ENCODE measurements at regions not wholly inside any gene's neighbourhood (a gene's known extent, or its start where the extent isn't known, plus 50 kb on each side); places are given as distances from the start of the nearest gene placed in this dataset.
"Not testable (repeated sequence)": the region's sequence is repeated elsewhere in the genome, so short reads cannot be mapped to it uniquely, and the experiment has no call there.

DNA sequence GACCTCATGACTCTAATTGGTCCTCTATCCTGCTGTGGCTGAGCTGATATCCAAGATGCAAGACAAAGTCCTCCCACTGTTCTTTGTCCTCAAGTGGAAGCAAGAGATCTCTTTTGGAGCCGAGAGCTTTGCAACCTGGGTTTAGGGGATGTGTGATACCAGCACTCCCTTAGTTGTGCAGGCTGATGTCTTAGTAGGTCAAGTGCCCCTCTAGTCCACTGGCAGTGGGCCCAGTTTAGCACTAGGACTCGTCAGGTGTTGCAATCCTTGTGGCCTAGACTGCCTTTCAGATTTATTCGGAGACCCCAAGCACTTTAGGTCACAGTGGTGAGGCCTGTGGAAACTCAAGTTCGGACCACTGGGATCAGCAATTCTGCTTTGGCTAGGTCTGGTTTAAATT, 64.0 kb downstream of the GPRASP3 start:
- DNase-seq (ENCODE audit: low read depth in 4 of 4, low spot score in 3 of 4), result no peak

DNA sequence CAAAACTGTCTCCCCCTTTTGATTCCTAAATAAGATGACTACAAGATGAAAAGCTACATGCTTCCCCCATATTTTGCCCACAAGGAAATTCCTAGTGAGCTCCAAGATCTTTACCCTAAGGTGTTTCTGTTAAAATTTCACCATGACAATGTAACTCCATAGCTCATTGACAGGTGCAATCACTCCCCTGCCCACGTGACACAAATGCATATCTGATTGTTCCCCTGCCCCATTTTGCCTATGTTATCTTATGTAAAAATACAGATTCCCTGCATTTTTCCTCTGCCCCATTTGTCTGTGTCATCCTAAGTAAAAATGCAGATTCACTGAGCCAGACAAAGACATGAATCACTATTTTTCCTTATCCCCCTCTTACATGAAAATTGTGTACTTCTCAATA, 66.7 kb downstream of the GPRASP3 start:
- no peak for DNase-seq (ENCODE audit: low read depth in 4 of 4, low spot score in 3 of 4)

DNA sequence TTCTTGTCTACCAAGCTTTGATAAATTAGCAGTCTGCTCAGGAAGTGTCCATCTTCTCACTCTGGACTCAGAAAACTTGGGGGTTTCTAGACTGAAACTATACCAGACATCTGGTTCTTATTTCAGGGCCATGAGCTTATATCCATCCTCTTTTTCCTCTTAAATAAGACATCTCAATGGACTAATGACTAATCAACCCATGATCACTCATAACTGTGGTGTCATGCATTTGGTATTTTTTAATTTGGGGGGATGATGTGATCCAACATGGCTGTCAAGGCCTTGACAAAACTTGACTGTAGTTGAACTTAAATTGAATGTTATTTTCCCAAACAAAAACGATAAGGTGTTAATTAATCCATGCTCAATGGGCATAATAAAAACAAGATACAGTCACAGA, 87.8 kb downstream of the GPRASP3 start:
- DNase-seq (ENCODE audit: low read depth in 4 of 4, low spot score in 3 of 4), result no peak

DNA sequence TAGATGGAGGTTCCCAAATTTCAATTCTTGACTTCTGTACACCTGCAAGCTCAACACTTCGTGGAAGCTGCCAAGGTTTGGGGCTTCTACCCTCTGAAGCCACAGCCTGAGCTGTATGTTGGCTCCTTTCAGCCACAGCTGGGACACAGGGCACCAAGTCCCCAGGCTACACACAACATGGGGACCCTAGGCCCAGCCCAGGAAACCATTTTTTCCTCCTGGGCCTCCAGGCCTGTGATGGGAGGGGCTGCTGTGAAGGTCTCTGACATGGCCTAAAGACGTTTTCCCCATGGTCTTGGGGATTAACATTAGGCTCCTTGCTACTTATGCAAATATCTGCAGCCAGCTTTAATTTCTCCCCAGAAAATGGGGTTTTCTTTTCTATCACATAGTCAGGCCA, 97.7 kb downstream of the GPRASP3 start:
- not testable (repeated sequence) for DNase-seq (ENCODE audit: low read depth in 4 of 4, low spot score in 3 of 4)

DNA sequence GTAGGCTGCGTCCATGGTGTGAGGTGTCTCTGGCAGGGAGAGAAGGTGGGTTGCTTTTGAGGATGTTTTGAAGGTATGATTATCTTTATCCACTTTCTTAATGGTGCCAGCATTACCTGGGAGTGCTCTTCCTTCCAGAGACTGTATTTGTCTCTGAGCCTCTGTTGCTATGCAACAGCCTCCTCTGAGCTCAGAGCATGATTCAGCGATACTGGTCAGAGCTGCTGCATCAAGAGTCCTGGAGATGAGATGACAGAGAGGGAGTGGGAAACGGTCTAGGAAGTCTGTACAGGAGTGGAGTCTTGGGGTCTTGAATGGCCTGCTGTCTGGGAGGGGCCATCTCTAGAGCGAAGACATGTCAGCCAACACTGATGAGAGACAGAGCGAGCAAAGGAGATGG, 104.4 kb upstream of the RAB40AL start:
- DNase-seq (ENCODE audit: low read depth in 4 of 4, low spot score in 3 of 4), result no peak

DNA sequence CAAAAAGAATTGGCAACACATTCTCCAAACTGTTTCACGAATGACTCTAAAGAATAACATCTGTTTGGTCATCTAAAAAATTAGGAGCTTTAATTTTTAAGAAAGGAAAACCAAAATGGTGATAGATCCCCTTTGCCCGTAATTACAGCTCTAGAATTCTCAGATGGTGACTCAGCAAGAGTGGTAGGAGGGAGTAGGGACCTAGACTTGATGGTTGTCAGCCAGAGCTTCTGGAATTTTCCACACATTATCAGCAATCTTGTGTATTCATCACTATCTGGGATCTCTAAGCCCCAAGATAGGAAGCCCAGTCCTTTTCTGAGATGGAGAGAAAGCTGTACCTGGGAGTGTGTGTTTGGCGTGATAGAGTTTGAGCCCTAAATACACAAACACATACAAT, 103.9 kb upstream of the RAB40AL start:
- DNase-seq (ENCODE audit: low read depth in 4 of 4, low spot score in 3 of 4), result no peak

DNA sequence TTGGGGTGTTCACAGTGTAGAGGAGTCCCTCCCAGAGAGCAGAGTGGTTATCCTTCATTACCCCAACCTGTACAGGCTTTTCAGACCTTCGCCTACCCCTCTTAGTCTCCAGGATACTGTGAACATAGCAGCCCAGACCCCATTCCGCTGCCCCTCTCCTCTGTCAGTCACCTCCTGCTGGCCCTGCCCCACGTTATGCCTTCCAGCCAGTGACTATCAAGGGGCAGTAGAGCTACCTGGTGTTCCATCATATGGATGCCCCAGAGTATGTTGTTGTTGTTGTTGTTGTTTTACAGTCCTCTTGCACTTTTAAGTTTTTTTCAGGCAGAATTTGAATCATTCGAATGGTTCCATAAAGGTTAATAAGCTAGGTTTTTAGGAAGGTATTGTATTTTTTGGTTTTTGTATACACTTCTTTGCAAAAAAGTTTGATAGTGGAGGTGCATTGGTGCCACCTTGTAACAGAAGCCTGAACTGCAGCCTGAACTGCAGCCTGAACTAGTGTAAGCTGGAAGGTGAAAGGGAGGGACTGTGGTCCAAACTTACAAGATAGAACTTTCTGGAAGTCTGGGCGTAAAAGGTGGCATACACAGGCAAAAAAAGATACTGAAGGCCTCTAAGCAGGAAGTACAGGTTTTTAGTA, 101.4 kb upstream of the RAB40AL start:
- DNase-seq (ENCODE audit: low read depth in 4 of 4, low spot score in 3 of 4), result no peak

DNA sequence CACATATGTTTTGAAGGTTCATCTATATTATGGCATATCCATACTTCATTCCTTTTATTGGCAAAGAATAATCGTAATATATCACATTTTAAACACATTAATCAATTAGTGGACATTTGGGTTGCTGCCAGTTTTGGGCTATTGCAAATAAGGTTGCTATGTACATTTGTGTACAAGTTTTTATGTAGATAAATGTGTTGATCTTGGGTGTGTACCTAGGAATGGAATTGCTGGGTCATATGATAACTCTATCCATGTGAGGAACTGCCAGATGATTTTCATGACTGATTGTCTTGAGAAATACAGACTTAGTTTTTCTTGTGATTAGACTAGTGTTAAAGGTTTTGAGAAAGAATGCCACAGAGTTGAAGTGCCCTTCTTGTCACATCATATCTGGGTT, 99.2 kb upstream of the RAB40AL start:
- no peak for DNase-seq (ENCODE audit: low read depth in 4 of 4, low spot score in 3 of 4)

DNA sequence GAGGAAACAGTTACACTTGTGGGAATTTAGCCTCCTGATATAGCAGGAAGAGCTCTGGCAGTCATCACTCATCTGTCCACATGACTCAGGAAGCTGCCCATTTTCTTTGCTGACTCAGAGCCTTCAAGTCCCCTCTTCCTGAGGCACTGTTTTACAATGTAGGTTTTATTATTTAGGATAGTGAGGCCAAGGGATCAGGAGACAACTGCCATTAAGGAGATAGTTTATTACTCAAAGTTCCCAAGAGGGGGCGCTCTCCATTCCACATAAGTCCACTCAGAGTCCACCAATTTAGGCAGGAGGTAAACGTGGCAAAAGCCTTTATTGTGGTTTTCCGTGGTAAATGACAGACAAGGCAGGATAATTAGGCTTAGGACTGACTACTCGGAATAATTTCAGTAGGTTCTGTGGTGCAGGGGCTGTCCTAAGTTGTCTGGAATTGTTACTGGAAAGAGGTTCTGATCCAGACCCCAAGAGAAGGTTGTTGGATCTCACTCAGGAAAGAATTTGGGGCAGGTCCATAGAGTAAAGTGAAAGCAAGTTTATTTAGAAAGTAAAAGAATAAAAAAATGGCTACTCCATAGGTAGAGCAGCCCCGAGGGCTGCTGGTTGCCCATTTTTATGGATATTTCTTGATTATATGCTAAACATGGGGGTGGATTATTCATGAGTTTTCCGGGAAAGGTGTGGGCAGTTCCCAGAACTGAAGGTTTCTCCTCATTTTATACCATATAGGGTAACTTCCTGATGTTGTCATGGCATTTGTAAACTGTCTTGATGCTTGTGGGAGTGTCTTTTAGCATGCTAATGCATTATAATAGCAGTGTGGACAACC, 96.0 kb upstream of the RAB40AL start:
- DNase-seq (ENCODE audit: low read depth in 4 of 4, low spot score in 3 of 4), result no peak

DNA sequence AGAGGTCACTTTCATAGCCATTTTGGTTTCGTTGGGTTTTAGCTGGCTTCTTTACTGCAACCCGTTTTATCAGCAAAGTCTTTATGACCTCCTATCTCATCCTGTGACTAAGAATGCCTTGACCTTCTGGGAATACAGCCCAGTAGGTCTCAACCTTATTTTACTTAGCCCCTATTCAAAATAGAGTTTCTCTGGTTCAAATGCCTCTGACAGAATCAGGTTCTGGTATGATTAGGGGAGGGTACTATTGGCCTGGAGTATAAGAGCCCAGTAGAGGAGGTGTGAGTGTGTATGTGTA, 95.4 kb upstream of the RAB40AL start:
- DNase-seq (ENCODE audit: low read depth in 4 of 4, low spot score in 3 of 4), result no peak

DNA sequence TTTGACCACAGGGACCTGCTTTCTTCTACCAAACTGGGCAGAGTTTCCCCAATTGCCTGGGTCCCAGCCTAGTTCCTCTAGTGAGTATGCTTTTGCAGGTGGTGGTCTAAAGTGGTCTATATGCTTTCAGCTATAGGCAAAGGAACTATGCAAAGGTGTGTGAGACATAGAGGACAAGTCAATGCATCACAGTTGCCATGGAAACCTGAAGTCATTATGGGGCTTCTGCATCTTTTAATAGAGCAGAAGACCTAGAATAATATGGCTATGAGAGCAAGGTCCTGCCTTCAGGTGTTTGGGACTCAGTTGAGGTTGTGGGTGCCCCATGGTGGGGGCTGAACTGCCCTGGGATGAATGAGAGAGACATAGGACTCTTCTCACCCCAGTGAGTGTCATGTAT, 92.1 kb upstream of the RAB40AL start:
- DNase-seq (ENCODE audit: low read depth in 4 of 4, low spot score in 3 of 4), result no peak

DNA sequence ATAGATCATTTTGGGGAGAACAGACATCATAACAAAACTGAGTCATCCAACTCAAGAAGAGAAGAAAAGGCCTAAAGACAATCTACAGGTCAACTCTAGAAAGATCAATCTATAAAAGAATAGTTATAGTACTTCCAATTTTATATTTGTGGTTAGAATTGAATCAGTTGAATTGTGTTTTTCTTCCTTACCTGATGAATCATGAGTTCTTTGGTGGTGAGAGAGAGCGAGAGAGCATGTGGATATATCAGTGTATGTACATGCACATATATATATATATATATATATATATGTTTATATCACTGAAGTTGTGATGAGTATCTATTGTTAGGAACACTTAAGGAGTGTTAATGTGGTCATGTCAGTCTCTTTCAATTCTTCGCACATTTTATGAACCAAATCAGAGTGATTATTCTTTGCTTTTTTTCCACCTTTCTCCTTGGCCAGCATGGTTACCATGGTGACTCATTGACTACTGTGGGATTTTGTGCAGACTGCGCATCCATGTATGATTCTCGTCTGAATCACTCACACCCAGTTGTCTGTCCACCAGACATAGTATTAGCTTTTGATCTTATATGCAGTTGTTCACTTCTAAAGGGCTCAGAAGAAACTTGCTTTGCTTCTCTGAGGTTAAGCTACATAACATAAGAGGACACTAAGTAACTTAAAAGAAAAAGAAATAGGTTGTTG, 90.4 kb upstream of the RAB40AL start:
- no peak for DNase-seq (ENCODE audit: low read depth in 4 of 4, low spot score in 3 of 4)

DNA sequence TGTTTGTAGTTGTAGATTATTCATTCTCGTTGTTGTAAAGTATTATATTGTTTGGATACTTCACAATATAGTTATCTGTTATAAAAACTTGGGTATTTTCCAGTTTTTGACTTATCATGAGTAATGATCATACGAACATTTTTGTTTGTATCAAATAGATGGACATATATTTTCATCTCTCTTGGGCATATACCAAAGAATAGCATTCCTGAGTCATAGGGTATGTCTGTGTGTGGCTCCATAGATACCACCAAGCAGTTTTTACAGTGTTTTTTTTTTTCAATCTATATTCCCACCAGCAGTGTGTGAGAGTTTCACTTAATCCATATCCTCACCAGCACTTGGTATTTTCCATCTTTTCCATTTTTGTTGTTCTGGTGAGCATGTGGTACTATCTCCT, 89.7 kb upstream of the RAB40AL start:
- DNase-seq (ENCODE audit: low read depth in 4 of 4, low spot score in 3 of 4), result no peak

DNA sequence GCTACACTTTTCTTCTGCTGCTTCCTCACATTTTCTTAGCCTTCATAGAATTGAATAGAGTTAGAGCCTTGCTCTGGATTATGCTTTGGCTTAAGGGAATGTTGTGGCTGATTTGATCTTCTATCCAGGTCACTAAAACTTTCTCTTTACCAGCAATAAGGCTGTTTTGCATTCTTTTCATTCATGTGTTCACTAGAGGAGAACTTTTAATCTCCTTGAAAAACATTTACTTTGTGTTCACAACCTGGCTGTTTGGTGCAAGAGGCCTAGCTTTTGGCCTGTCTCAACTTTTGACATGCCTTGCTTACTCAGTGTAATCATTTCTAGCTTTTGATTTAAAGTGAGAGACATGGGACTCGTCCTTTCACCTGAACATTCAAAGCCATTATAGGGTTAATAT, 87.7 kb upstream of the RAB40AL start:
- no peak for DNase-seq (ENCODE audit: low read depth in 4 of 4, low spot score in 3 of 4)

DNA sequence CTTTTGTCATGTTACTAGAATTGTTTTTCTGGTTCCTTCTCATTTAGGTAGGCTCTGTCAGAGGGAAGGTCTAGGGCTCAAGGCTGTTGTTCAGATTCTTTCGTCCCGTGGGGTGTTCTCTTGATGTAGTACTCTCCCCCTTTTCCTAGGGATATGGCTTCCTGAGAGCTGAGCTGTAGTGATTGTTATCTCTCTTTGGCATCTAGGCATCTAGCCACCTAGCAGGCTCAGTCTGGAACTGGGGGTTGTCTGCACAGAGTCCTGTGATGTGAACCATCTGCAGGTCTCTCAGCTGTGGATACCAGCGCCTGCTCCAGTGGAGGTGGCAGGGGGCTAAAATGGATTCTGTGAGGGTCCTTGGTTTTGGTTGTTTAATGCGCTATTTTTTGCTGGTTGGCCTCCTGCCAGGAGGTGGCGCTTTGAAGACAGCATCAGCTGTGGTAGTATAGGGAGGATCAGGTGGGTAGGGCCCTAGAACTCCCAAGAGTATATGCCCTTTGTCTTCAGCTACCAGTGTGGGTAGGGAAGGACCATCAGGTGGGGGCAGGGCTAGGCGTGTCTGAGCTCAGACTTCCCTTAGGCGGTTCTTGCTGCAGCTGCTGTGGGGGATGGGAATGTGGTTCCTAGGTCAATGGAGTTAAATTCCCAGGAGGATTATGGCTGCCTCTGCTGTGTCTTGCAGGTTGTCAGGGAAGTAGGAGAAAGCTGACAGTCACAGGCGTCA, 78.1 kb upstream of the RAB40AL start:
- DNase-seq (ENCODE audit: low read depth in 4 of 4, low spot score in 3 of 4), result not testable (repeated sequence)

DNA sequence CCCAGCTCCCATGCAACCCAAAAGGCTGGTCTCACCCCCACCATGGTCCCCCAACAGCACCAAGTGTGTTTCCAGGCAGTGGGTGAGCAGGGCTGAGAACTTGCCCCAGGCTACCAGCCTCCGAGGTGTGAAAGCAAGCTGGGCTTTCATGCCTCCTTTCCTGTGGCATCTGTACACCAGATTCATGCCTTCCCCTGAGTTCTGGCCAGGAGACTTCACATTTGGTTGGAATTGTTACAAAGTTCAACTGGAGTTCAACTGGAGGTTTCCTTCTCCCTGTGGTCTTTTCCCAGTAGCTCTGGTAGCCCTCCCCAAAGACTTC, 77.6 kb upstream of the RAB40AL start:
- DNase-seq (ENCODE audit: low read depth in 4 of 4, low spot score in 3 of 4), result no peak

DNA sequence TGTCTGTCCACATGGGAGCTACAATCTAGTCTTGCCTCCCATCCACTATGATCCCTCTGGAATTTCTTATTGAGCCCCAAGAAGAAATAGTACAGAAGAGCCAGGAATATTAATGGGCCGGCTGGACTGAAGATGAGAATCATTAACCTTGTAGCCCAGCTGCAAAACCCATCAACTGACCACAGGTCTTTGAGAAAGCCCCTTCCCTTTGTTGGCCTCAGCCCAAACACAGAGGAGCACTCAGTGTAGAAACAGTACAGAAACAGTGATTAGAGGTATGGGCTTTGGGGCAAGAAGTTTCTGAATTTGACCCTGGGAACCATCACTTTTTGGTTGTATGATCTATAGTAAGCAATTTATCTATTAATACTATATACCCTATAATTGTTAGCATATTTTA, 76.8 kb upstream of the RAB40AL start:
- DNase-seq (ENCODE audit: low read depth in 4 of 4, low spot score in 3 of 4), result no peak

DNA sequence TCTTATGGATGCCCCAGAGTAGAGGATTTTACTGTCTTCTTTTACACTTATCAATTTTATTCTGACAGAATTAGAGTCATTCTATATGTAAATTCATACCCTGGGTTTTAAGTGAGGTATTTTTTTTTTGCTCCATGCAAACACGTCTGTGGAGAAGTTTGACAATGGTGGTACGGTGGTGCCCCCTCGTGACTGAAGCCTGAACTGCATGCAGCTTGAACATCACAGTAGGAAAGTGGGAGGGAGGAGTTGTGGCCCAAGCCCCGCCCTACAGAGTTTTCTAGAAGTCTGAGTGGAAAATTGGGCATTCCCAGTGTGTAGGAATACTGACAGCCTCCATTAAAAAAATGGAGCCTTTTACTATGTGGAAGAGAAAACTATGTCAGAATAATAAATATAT, 73.3 kb upstream of the RAB40AL start:
- DNase-seq (ENCODE audit: low read depth in 4 of 4, low spot score in 3 of 4), result peak; percentile 50 to 67 (median 54)

DNA sequence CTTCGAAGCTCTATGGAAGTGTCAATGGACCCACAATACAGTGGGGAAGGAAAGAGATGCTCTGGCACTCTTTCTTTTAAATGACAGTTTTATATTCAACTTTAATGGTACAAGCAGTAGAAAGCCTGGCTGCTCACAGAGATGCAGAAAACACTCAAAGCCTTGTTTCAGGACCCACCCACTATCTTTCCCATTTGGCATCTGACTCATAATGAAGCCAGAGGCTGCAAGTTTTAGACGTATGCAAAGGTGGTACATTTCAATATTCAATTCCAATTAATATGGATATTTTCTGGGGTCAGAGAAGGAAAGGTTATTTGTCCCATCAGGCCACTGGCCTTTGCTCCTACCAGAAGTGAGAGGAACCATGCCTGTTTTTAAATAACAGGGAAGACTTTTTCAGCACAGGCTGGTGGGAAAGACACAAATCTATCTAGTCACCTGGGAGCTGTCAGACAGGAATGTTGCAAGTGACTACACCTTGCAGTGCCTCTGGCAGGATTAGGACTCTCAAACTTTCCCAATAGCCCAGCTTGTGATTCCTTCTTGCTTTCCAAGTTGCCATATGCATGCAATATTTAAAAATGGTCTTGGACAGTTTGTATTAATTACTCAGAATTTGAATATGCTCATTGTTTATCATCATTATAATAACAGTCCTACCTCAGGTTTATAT, 70.0 kb upstream of the RAB40AL start:
- DNase-seq (ENCODE audit: low read depth in 4 of 4, low spot score in 3 of 4), result no peak

DNA sequence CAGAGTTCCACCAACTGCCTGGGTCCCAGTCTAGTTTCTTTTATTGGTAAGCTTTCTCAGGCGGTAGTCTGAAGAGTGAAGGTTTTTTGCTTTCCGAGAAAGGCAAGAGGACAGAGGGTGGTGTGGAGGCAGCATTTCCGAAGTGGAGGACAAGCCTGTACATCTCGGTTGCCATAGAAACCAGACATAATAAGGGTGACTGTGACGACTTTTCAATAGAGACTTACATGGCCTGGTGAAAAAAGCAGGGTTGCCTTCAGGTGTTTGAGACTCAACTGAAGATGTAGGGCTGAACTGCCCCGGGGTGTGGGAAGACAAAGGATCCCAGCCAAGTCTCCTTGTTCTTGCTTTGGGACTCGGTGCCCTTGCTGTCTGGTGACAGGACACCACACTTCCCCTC, 53.6 kb upstream of the RAB40AL start:
- DNase-seq (ENCODE audit: low read depth in 4 of 4, low spot score in 3 of 4), result no peak

All from right renal pelvis (tissue), 4 donors.